HEK293 (cell line): ENCODE measurements at regions not wholly inside any gene's neighbourhood (a gene's known extent, or its start where the extent isn't known, plus 50 kb on each side); places are given as distances from the start of the nearest gene placed in this dataset.

Experiments used
- CTCF ChIA-PET: fragments of 350-600 bp; formaldehyde crosslinking; extraction: SDS; loops from one replicate; lab custom pipeline; 2021; ENCODE audit warnings: antibody characterized with exemption; lab: Yijun Ruan, JAX
- POLR2A ChIA-PET: fragments of 300-600 bp; formaldehyde crosslinking; extraction: SDS; loops from one replicate; lab custom pipeline; 2020; ENCODE audit warnings: antibody characterized with exemption, inconsistent platforms; lab: Yijun Ruan, JAX
- H3K27ac ChIP-seq: fragments of 200-500 bp; sonication (Bioruptor generic); 2 replicates; pipeline ENCODE4 v1.5.1; 2014; ENCODE audit warnings: low read depth, low read length, control low read depth, inconsistent platforms; ENCODE audit errors: extremely low read depth
- H3K36me3 ChIP-seq, 2 experiments: fragments of 200-500 bp in 1 of 2; sonication (Bioruptor generic) in 1 of 2; 1 replicate in 1 of 2; 2 replicates in 1 of 2; pipeline ENCODE4 v1.5.1; 2014 to 2017; ENCODE audit warnings: inconsistent platforms in 2 of 2, low read length in 2 of 2; ENCODE audit not compliant: control insufficient read depth in 2 of 2, insufficient read depth in 1 of 2
- H3K4me1 ChIP-seq: fragments of 200-500 bp; sonication (Bioruptor generic); 2 replicates; pipeline ENCODE4 v1.5.1; 2014; ENCODE audit warnings: mild to moderate bottlenecking, low read length, inconsistent platforms; ENCODE audit not compliant: control insufficient read depth, insufficient read depth
- H3K4me3 ChIP-seq: 2 replicates; pipeline ENCODE4 v1.5.1; 2011; ENCODE audit warnings: low read depth, mild to moderate bottlenecking, control low read depth, low read length, moderate library complexity
- H3K9me3 ChIP-seq: fragments of 200-500 bp; sonication (Bioruptor generic); 2 replicates; pipeline ENCODE4 v1.5.1; 2014; ENCODE audit warnings: low read depth, low read length, inconsistent platforms; ENCODE audit not compliant: control insufficient read depth, insufficient read depth
- BCL11A ChIP-seq: fragments of 450-650 bp; formaldehyde crosslinking; IDR thresholded peaks from 2 replicates; pipeline ENCODE4 v1.5.1; 2016; ENCODE audit warnings: low read depth, missing biosample characterization, missing genetic modification characterization
- CTCF ChIP-seq: fragments of 450-650 bp; formaldehyde crosslinking; IDR thresholded peaks from 2 replicates; pipeline ENCODE4 v1.5.1; 2016; ENCODE audit warnings: missing biosample characterization, missing genetic modification characterization
- HOXC10 ChIP-seq: sonication (generic); formaldehyde crosslinking; IDR thresholded peaks from 2 replicates; pipeline ENCODE4 v1.8.1; 2023; ENCODE audit warnings: mild to moderate bottlenecking, missing genetic modification reagents
- KLF16 ChIP-seq: fragments of 450-650 bp; formaldehyde crosslinking; IDR thresholded peaks from 2 replicates; pipeline ENCODE4 v1.5.1; 2017; ENCODE audit warnings: missing biosample characterization, missing genetic modification characterization
- MYNN ChIP-seq: fragments of 450-650 bp; formaldehyde crosslinking; IDR thresholded peaks from 2 replicates; pipeline ENCODE4 v1.5.1; 2016; ENCODE audit warnings: missing biosample characterization, missing genetic modification characterization, borderline replicate concordance
- SP7 ChIP-seq: fragments of 450-650 bp; formaldehyde crosslinking; IDR thresholded peaks from 2 replicates; pipeline ENCODE4 v1.5.1; 2016; ENCODE audit warnings: missing biosample characterization, missing genetic modification characterization
- ZBTB21 ChIP-seq: fragments of 450-650 bp; formaldehyde crosslinking; IDR thresholded peaks from 2 replicates; pipeline ENCODE4 v1.5.1; 2017; ENCODE audit warnings: missing biosample characterization, missing genetic modification characterization
- ZEB2 ChIP-seq: fragments of 450-650 bp; formaldehyde crosslinking; IDR thresholded peaks from 2 replicates; pipeline ENCODE4 v1.5.1; 2016; ENCODE audit warnings: missing biosample characterization, missing genetic modification characterization
- ZFP69B ChIP-seq: fragments of 450-650 bp; formaldehyde crosslinking; IDR thresholded peaks from 2 replicates; pipeline ENCODE4 v1.5.1; 2016; ENCODE audit warnings: missing biosample characterization, missing genetic modification characterization
- ZNF140 ChIP-seq: fragments of 450-650 bp; formaldehyde crosslinking; IDR thresholded peaks from 2 replicates; pipeline ENCODE4 v1.5.1; 2016; ENCODE audit warnings: missing biosample characterization, missing genetic modification characterization
- ZNF202 ChIP-seq: fragments of 450-650 bp; formaldehyde crosslinking; IDR thresholded peaks from 2 replicates; pipeline ENCODE4 v1.5.1; 2016; ENCODE audit warnings: missing biosample characterization, missing genetic modification characterization, borderline replicate concordance
- ZNF292 ChIP-seq: fragments of 450-650 bp; formaldehyde crosslinking; IDR thresholded peaks from 2 replicates; pipeline ENCODE4 v1.5.1; 2016; ENCODE audit warnings: low read depth, missing biosample characterization, missing genetic modification characterization, borderline replicate concordance
- ZNF473 ChIP-seq: fragments of 450-650 bp; formaldehyde crosslinking; IDR thresholded peaks from 2 replicates; pipeline ENCODE4 v1.5.1; 2017; ENCODE audit warnings: missing biosample characterization, missing genetic modification characterization
- ZNF621 ChIP-seq: fragments of 450-650 bp; formaldehyde crosslinking; IDR thresholded peaks from 2 replicates; pipeline ENCODE4 v1.5.1; 2017; ENCODE audit warnings: missing biosample characterization, missing genetic modification characterization
- ZNF629 ChIP-seq: fragments of 450-650 bp; formaldehyde crosslinking; IDR thresholded peaks from 2 replicates; pipeline ENCODE4 v1.5.1; 2017; ENCODE audit warnings: missing biosample characterization, missing genetic modification characterization
- TF ChIP-seq, protein P1 (sequence below): fragments of 450-650 bp; formaldehyde crosslinking; conservative IDR thresholded peaks from 2 replicates; pipeline ENCODE4 v1.5.1; 2016; ENCODE audit warnings: low read depth, missing biosample characterization, missing genetic modification characterization
- TF ChIP-seq, protein P2 (sequence below): fragments of 450-650 bp; formaldehyde crosslinking; IDR thresholded peaks from 2 replicates; pipeline ENCODE4 v1.5.1; 2016; ENCODE audit warnings: missing biosample characterization, missing genetic modification characterization

GRCh38 chr17:70988622-70989021, 819.3 kb downstream of the KCNJ2 start (continued):
- TF ChIP-seq, protein P1, sequence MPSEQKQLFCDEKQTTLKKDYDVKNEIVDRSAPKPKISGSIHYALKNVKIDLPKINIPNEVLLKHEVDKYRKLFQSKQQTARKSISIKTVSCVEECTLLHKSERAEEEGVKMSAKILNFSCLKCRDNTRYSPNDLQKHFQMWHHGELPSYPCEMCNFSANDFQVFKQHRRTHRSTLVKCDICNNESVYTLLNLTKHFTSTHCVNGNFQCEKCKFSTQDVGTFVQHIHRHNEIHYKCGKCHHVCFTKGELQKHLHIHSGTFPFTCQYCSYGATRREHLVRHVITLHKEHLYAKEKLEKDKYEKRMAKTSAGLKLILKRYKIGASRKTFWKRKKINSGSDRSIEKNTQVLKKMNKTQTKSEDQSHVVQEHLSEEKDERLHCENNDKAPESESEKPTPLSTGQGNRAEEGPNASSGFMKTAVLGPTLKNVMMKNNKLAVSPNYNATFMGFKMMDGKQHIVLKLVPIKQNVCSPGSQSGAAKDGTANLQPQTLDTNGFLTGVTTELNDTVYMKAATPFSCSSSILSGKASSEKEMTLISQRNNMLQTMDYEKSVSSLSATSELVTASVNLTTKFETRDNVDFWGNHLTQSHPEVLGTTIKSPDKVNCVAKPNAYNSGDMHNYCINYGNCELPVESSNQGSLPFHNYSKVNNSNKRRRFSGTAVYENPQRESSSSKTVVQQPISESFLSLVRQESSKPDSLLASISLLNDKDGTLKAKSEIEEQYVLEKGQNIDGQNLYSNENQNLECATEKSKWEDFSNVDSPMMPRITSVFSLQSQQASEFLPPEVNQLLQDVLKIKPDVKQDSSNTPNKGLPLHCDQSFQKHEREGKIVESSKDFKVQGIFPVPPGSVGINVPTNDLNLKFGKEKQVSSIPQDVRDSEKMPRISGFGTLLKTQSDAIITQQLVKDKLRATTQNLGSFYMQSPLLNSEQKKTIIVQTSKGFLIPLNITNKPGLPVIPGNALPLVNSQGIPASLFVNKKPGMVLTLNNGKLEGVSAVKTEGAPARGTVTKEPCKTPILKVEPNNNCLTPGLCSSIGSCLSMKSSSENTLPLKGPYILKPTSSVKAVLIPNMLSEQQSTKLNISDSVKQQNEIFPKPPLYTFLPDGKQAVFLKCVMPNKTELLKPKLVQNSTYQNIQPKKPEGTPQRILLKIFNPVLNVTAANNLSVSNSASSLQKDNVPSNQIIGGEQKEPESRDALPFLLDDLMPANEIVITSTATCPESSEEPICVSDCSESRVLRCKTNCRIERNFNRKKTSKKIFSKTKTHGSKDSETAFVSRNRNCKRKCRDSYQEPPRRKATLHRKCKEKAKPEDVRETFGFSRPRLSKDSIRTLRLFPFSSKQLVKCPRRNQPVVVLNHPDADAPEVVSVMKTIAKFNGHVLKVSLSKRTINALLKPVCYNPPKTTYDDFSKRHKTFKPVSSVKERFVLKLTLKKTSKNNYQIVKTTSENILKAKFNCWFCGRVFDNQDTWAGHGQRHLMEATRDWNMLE (tag by site-specific recombination) = no peak
- TF ChIP-seq, all 188 proteins: peak for 0

GRCh38 chr17:70989280-70989679, 819.9 kb downstream of the KCNJ2 start:
- TF ChIP-seq ZNF140 (tag by site-specific recombination) (no peak), CTCF (tag by site-specific recombination) (no peak), ZNF629 (tag by site-specific recombination) (no peak), ZNF621 (tag by site-specific recombination) (no peak), ZNF202 (no peak), BCL11A (tag by site-specific recombination) (no peak), MYNN (tag by site-specific recombination) (no peak), ZBTB21 (no peak), ZNF292 (tag by site-specific recombination) (no peak), ZEB2 (no peak), ZNF473 (tag by site-specific recombination) (no peak), HOXC10 (no peak), ZFP69B (tag by site-specific recombination) (no peak), KLF16 (no peak), SP7 (no peak)
- TF ChIP-seq, protein P2, sequence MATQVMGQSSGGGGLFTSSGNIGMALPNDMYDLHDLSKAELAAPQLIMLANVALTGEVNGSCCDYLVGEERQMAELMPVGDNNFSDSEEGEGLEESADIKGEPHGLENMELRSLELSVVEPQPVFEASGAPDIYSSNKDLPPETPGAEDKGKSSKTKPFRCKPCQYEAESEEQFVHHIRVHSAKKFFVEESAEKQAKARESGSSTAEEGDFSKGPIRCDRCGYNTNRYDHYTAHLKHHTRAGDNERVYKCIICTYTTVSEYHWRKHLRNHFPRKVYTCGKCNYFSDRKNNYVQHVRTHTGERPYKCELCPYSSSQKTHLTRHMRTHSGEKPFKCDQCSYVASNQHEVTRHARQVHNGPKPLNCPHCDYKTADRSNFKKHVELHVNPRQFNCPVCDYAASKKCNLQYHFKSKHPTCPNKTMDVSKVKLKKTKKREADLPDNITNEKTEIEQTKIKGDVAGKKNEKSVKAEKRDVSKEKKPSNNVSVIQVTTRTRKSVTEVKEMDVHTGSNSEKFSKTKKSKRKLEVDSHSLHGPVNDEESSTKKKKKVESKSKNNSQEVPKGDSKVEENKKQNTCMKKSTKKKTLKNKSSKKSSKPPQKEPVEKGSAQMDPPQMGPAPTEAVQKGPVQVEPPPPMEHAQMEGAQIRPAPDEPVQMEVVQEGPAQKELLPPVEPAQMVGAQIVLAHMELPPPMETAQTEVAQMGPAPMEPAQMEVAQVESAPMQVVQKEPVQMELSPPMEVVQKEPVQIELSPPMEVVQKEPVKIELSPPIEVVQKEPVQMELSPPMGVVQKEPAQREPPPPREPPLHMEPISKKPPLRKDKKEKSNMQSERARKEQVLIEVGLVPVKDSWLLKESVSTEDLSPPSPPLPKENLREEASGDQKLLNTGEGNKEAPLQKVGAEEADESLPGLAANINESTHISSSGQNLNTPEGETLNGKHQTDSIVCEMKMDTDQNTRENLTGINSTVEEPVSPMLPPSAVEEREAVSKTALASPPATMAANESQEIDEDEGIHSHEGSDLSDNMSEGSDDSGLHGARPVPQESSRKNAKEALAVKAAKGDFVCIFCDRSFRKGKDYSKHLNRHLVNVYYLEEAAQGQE (tag by site-specific recombination) = no peak
- H3K36me3 ChIP-seq = no peaks in the 10 kb centered on the region
- no peaks in the 10 kb centered on the region for H3K4me1 ChIP-seq
- no peak overlapping the region for H3K4me3 ChIP-seq
- POLR2A ChIA-PET = no interaction called here
- CTCF ChIA-PET = no interaction called here
- H3K27ac ChIP-seq = no peak overlapping the region
- no peaks in the 10 kb centered on the region; the same call in 1 of the 2 replicates for H3K9me3 ChIP-seq
